ENCODE measurements at regions not wholly inside any gene's neighbourhood (a gene's known extent, or its start where the extent isn't known, plus 50 kb on each side); places are given as distances from the start of the nearest gene placed in this dataset.
A peak's percentile ranks its signal among the peaks of the same experiment; 100 is the strongest.
"Not testable (repeated sequence)": the region's sequence is repeated elsewhere in the genome, so short reads cannot be mapped to it uniquely, and the experiment has no call there.

DNA sequence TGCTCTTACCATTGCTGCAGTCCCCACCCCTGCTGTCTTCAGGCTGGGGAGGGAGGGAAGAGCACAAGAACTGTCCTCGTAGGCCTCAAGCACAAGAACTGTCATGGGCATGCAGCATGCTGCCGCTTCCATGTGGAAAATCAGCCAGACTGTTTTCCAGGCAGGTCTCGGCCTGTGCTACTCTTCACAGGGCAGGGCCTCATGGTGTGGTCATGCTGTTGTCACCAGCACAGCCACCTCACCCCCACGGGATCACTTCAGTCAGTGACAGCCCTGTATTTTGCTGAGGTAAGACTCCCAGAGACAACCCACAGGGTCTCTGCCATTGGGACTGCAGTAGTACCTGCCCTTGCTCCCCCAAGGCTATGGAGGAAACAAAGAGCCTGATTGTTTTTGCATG is 205.3 kb downstream of the NAP1L3 start:
- ATAC-seq = no peak
- DNase-seq (ENCODE audit: low spot score) = no peak
- intact Hi-C loops (cut with DNase I) = no loop called here

DNA sequence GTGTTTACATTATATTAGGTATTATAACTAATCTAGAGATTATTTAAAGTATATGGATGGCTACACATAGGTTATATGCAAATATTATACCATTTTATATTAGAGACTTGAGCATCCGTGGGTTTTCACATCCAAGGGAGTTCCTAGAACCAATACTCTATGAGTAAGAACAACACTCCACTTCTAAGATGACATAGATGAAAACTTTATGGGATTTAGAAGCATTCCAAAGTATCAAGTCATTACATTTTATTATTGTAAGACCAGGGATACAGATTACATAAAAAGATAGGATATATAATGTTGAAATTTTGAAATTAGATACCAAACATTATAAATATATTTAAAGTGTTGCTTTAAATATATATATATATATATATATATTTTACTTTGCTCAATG is 207.0 kb downstream of the NAP1L3 start:
- intact Hi-C loops (cut with DNase I) = no loop called here
- DNase-seq (ENCODE audit: low spot score) (no peak), ATAC-seq (no peak)

DNA sequence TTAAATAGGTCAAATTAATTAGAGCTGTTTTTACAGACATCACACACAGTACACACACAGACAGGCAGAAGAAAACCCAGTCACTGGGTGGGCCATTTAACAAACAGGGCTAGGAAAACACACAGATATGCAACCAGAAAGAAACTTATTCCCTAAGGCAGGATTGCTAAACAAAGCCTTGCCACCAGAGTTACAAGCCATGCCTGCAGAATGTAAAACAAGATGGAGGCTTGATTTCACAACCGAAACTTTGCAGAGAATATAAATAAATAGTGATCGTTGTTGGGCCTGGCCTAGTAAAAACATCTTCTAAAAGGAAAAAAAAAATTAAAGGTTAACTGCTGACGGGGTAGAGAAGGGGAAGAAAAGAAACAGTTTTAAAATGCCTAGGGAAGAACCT is 212.3 kb downstream of the NAP1L3 start:
- DNase-seq (ENCODE audit: low spot score) (no peak), ATAC-seq (no peak)
- intact Hi-C loops (cut with DNase I) = no loop called here

DNA sequence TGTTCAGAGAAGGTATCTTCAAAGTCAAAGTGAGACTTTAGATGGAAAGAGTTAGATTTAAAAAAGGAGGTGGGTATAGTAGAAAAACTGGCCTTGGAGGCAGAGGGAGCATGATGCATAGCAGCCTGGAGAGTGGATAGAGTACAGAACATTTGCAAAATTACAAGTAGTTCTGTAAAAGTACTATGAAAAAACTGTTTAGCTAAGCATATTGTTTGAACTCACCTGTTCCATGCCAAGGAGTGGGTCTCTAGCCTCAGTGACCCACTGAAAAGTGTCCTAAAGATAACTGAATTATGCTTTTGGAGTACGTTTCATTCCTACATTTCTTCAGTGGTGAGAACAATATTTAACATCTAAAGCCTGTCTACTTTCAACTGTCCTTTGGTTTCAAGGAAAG is 218.9 kb downstream of the NAP1L3 start:
- ATAC-seq = no peak
- no peak for DNase-seq (ENCODE audit: low spot score)
- intact Hi-C loops (cut with DNase I) = no loop called here

DNA sequence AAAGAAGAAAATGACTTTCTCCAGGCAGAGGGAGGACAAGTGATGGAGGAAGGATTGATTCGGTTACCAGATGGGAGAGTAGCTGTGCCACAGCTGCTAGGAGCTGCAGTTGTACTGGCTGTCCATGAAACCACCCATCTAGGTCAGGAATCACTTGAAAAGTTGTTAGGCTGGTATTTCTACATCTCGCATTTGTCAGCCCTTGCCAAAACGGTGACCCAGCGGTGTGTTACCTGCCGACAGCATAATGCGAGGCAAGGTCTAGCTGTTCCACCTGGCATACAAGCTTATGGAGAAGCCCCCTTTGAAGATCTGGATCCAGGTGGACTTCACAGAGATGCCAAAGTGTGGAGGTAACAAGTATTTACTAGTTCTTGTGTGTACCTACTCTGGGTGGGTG is 238.7 kb downstream of the NAP1L3 start:
- intact Hi-C loops (cut with DNase I); ATAC-seq; DNase-seq (ENCODE audit: low spot score): not testable (repeated sequence)

DNA sequence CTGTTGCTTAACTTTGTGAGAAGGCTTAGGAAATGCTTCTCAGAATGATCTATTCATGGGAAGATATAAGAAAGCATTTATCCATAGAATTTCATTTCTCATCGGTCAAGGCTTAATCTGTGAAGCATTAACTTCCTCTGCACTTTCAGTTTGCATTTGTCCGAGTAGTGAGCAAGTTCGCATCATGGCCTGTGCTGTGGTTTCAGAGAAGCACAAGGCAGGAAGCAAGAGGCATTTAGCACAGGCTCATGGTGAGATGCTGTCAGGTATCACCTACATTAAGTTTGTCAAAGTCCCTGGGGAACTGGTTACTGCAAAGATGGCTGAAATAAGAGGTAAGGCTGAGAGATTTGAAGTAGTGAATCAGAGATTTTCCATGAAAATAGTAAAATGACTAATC is 244.9 kb downstream of the NAP1L3 start:
- no peak for ATAC-seq
- intact Hi-C loops (cut with DNase I) = no loop called here
- no peak for DNase-seq (ENCODE audit: low spot score)

DNA sequence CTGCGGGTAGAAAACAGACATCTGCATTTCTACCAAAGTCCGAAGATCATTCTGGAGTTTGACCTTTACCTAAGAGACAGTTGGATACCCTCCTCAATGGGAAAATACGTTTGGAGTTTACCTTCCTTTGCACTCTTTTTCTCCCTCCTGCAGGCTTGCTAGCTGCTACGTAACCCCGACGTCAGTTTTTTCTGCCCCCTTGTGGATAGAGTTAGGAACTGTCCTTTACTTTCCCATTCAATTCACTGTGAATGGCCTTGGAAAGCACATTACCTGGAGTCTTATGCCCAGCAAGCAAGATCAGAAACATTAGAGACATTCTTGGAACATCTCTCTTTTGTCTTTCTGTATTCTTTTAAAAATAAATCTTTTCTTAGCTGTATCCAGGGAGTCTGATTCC is 250.7 kb downstream of the NAP1L3 start:
- ATAC-seq = peak; percentile 49
- intact Hi-C loops (cut with DNase I) = no loop called here
- DNase-seq (ENCODE audit: low spot score) = no peak

DNA sequence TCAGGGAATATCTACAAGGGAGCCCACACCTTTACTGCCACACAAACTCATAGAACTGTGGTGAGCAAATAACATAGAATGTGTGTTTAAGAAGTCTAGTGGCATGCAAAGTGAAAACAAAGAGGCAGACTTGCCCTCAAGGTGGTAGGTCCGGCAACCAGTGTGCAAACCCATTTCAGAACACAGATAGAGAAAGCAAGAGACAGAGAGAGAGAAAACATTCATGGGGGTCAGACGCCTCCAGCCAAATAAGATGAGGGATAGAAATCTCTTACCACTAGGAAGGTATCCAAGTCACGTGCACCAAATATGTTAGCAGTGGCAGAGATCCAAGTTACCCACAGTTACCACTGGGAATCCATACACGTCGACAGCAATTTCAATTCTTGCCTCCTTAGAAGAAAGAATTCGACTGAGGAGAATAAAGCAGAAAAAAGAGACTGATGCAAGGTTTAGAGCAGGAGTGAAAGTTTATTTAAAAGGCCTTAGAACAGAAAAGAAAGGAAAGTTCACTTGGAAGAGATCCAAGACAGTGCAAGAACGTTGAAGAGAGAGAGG is 252.8 kb downstream of the NAP1L3 start:
- no peak for DNase-seq (ENCODE audit: low spot score)
- intact Hi-C loops (cut with DNase I) = no loop called here
- no peak for ATAC-seq

DNA sequence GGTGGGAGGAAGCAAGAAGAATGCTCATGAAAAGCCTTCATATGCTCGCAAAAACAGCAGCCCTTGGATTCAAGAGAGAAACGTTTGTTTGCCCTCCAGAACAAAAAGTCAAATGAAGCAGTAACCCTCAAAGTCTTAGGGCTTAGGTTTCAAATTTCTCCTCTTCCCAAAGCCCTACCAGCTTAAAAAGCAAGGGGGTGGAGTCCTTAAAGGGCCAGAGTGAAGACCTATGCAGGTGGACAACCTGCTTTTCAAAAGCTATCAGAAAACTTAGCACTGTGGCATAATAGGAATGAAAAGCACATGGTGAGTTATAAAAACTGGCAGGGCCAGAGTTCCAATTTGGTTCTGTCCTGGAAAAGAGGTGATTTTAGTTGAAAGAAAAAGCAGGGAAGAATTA is 253.3 kb downstream of the NAP1L3 start:
- intact Hi-C loops (cut with DNase I) = no loop called here
- no peak for DNase-seq (ENCODE audit: low spot score)
- ATAC-seq = no peak

DNA sequence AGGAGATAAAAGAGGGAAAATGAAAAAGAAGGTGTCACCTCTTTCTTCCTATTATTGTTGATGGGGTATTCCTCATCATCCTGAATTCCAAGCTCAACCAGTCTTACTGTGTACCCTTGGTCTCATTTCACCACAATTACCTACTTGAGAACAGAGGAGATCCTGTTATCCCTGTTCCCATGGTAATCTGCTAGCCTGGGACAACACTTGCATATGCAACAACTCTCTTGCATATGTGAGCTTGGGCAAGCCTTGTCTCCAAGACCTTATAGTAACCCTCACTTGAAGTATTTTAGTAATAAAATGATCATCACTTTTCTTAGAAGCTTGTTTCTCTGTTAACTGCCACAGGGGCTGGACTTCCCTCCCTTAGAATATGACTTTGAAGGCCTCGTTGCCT is 253.7 kb downstream of the NAP1L3 start:
- DNase-seq (ENCODE audit: low spot score) (no peak), ATAC-seq (no peak)
- intact Hi-C loops (cut with DNase I) = no loop called here

DNA sequence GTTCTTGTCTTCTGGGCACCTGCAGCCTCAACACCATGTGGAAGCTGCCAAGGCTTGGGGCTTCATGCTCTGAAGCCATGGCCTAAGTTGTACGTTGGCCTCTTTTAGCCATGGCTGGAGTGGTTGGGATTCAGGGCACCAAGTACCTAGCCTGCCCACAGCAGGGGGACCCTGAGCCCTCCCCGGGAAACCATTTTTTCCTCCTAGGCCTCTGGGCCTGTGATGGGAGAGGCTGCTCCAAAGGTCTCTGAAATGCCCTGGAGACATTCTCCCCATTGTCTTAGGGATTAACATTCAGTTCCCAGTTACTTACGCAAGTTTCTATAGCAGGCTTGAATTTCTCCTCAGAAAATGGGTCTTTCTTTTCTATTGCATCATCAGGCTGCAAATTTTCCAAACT is 269.3 kb downstream of the NAP1L3 start:
- intact Hi-C loops (cut with DNase I) = no loop called here

DNA sequence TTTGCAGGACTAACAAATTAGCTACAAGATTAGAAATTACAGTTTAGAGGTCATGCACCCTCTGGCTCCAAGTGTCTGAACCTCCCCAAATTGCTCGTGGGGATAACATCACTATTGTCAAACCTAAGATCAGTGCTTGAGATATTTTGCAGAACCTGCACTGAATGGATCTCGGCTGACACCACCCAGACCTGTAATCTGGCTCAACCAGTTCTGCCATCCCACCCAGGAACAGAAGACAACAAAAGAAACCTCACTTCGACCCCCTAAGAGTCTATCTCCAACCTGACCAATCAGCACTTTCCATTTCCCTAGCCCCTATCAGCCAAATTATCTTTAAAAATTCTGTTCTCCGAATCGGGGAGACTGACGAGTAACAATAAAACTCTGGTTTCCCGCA is 318.7 kb downstream of the NAP1L3 start:
- no peak for DNase-seq (ENCODE audit: low spot score)
- ATAC-seq = no peak
- intact Hi-C loops (cut with DNase I) = no loop called here

More for the DNA sequence above, 269.3 kb downstream of the NAP1L3 start:
- ATAC-seq (no peak), DNase-seq (ENCODE audit: low spot score) (no peak)

DNA sequence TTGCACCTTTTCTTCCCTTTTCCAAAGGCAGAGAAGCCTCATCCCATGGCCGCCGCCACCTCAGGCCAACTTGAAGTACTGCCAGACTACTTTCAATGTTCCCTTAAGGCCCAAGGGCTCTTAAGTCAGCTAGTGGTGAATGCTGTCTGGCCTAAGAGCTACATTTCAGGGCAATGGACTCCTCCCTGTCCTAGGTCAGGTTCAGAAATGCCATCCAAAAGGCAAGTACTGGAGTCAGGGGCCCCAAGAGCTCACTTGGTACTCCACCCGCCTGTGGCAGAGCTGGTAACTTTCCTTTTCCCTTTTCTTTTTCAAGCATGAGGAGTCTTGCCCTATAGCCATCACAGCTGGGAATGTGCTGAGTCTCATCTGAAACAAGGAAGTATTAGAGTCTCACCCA is 327.1 kb downstream of the NAP1L3 start:
- intact Hi-C loops (cut with DNase I) = no loop called here
- no peak for DNase-seq (ENCODE audit: low spot score)
- ATAC-seq = no peak

DNA sequence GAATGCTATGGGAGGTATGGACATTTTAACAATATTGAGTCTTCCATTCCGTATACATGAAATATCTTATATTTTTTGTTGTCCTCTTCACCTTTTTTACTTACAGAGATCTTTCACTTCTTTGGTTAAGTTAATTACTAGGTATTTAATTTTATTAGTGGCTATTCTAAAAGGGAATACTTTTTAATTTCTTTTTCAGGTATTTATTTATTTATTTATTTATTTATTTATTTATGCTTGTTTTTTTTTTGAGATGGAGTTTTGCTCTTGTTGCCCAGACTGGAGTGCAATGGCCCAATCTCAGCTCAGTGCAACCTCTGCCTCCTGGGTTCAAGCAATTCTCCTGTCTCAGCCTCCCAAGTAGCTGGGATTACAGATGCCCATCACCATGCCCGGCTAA is 329.1 kb downstream of the NAP1L3 start:
- intact Hi-C loops (cut with DNase I); ATAC-seq; DNase-seq (ENCODE audit: low spot score): not testable (repeated sequence)

DNA sequence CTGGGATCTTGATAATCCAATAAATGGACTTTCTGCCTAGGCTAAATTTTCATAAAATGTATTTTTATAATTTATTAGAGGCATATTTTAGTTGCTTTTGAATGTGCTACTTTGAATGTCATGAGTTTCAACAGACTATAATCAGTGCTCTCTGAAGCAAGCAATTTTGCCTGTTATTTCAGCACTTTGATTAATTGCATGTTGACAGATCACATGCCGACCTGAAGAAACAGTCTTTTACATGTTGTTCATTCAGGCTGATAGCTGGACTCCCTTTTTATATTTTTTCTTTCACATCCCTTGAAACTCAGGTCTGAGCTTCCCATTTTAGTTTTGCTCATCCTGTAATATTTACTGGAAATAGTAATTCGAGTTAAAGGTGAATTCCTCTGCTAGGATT is 341.0 kb downstream of the NAP1L3 start:
- ATAC-seq (no peak), DNase-seq (ENCODE audit: low spot score) (no peak)
- intact Hi-C loops (cut with DNase I) = no loop called here

DNA sequence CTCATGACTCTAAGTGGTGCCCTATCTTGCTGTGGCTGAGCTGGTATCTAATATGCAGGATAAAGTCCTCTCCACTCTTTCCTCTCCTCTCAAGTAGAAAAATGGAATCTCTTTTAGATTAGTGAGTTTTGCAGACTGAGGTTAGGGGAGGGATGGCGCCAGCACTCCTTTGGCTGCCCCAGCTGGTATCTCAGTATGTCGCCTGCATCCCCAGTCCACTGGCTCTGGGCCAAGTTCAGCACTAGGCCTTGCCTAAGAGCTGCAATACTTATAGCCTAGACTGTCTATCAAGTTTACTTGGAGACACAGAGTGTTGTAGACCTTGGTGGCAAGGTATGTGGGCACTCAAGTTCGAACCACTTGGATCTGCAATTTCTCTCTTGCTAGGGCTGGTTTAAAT is 351.3 kb downstream of the NAP1L3 start:
- no peak for ATAC-seq
- intact Hi-C loops (cut with DNase I) = no loop called here
- no peak for DNase-seq (ENCODE audit: low spot score)

DNA sequence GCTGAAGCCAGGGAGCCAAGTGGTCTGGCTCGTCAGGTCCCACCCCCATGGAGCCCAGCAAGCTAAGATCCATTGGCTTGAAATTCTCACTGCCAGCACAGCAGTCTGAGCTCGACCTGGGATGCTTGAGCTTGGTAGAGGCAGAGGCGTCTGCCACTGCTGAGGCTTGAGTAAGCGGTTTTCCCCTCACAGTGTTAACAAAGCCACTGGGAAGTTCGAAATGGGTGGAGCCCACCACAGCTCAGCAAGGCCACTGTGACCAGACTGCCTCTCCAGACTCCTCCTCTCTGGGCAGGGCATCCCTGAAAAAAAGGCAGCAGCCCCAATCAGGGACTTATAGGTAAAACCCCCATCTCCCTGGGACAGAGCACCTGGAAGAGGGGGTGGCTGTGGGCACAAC is 353.8 kb downstream of the NAP1L3 start:
- ATAC-seq = no peak
- intact Hi-C loops (cut with DNase I) = no loop called here
- peak; percentile 30 for DNase-seq (ENCODE audit: low spot score)

Data from sciatic nerve (tissue), 2 donors.